ENCODE measurements at regions not wholly inside any gene's neighbourhood (a gene's known extent, or its start where the extent isn't known, plus 50 kb on each side); places are given as distances from the start of the nearest gene placed in this dataset.

- intact Hi-C loops (cut with micrococcal nuclease): no loop called here
- H3K79me2 ChIP-seq (ENCODE audit: low read length): no peaks in the 10 kb centered on the region
- DNase-seq: peak; percentile 96
- peaks cover 16% of the 10 kb centered on the region; the same call in 1 of the 2 replicates for H3K9me3 ChIP-seq (ENCODE audit: low read length)
- no TSS peak for BruUV-seq (replicated peaks)
- TF ChIP-seq EZH2 (IDR thresholded peaks at IDR 0.05; ENCODE audit: low read length, unreplicated experiment) (no peak), EZH2phosphoT487 (IDR thresholded peaks at IDR 0.05; ENCODE audit: borderline replicate concordance, low read length) (no peak), CTCF (conservative IDR thresholded peaks at IDR 0.05; ENCODE audit: low read depth, low read length) (no peak)
- H3F3A ChIP-seq (ENCODE audit: low read length, unreplicated experiment): peaks cover 5% of the 10 kb centered on the region
- H3K27ac ChIP-seq (ENCODE audit: low read length): peak overlapping the region; percentile 75
- H3K9me2 ChIP-seq (replicated peaks; ENCODE audit: low read length): no peaks in the 10 kb centered on the region
- peak; percentile 87 for ATAC-seq
- peaks cover 14% of the 10 kb centered on the region for H3K4me1 ChIP-seq (ENCODE audit: insufficient read depth, low read length)
- H3K36me3 ChIP-seq (ENCODE audit: low read depth, low read length): 0 out of 2 replicates have a peak, but pooled peaks cover 9% of the 10 kb centered on the region
- ChIA-PET CTCF (interaction anchor here (0.5 kb wide), 1 partner anchor 211 kb away, joined by 5 read pairs; no protein-coding TSS in a partner anchor), POLR2A (ENCODE audit: unreplicated experiment) (interaction anchor here (0.6 kb wide), 1 partner anchor 161 kb away, joined by 3 read pairs; no protein-coding TSS in a partner anchor)
- peaks cover 3% of the 10 kb centered on the region; the same call in 1 of the 2 replicates for H4K20me1 ChIP-seq (ENCODE audit: low read length)
- peak overlapping the region; percentile 45; the same call in 1 of the 2 replicates for H3K4me2 ChIP-seq (ENCODE audit: low read length)
- H3K27me3 ChIP-seq (ENCODE audit: low read length): no peaks in the 10 kb centered on the region
- no peak overlapping the region for H3K4me3 ChIP-seq (ENCODE audit: low read length)
- H2AFZ ChIP-seq (ENCODE audit: low read length): no peak overlapping the region
- no peak overlapping the region for H3K9ac ChIP-seq (ENCODE audit: low read length)
These were observed 524.2 kb upstream of the CHORDC1 start for GRCh38 chr11:90747057-90747456.

GRCh38 chr11:90744169-90744568 is 521.3 kb upstream of the CHORDC1 start:
- Histone ChIP-seq H3K27me3 (ENCODE audit: low read length) (no peaks in the 10 kb centered on the region), H3K9me2 (replicated peaks; ENCODE audit: low read length) (no peaks in the 10 kb centered on the region), H3K9me3 (ENCODE audit: low read length) (peaks cover 16% of the 10 kb centered on the region; the same call in 1 of the 2 replicates), H3K9ac (ENCODE audit: low read length) (no peak overlapping the region), H3K79me2 (ENCODE audit: low read length) (no peaks in the 10 kb centered on the region), H3K4me1 (ENCODE audit: insufficient read depth, low read length) (peaks cover 14% of the 10 kb centered on the region), H2AFZ (ENCODE audit: low read length) (no peak overlapping the region), H3K4me2 (ENCODE audit: low read length) (no peak overlapping the region), H3K27ac (ENCODE audit: low read length) (no peak overlapping the region), H4K20me1 (ENCODE audit: low read length) (peaks cover 3% of the 10 kb centered on the region; the same call in 1 of the 2 replicates), H3F3A (ENCODE audit: low read length, unreplicated experiment) (peaks cover 5% of the 10 kb centered on the region), H3K4me3 (ENCODE audit: low read length) (no peak overlapping the region), H3K36me3 (ENCODE audit: low read depth, low read length) (0 out of 2 replicates have a peak, but pooled peaks cover 9% of the 10 kb centered on the region)
- no TSS peak for BruUV-seq (replicated peaks)
- ChIA-PET POLR2A (ENCODE audit: unreplicated experiment) (no interaction called here), CTCF (no interaction called here)
- intact Hi-C loops (cut with micrococcal nuclease): no loop called here
- no peak for TF ChIP-seq CTCF (conservative IDR thresholded peaks at IDR 0.05; ENCODE audit: low read depth, low read length)
- DNase-seq (no peak), ATAC-seq (no peak)

GRCh38 chr11:90738799-90739198 is 516.0 kb upstream of the CHORDC1 start:
- no peak overlapping the region for H2AFZ ChIP-seq (ENCODE audit: low read length)
- DNase-seq: no peak
- H3K9me2 ChIP-seq (replicated peaks; ENCODE audit: low read length): no peaks in the 10 kb centered on the region
- H3K4me3 ChIP-seq (ENCODE audit: low read length): no peak overlapping the region
- H4K20me1 ChIP-seq (ENCODE audit: low read length): no peaks in the 10 kb centered on the region
- no peaks in the 10 kb centered on the region for H3K4me1 ChIP-seq (ENCODE audit: insufficient read depth, low read length)
- no peak overlapping the region for H3K9ac ChIP-seq (ENCODE audit: low read length)
- BruUV-seq (replicated peaks): no TSS peak
- ATAC-seq: no peak
- H3K79me2 ChIP-seq (ENCODE audit: low read length): no peaks in the 10 kb centered on the region
- H3K4me2 ChIP-seq (ENCODE audit: low read length): no peak overlapping the region
- H3K9me3 ChIP-seq (ENCODE audit: low read length): peaks cover 3% of the 10 kb centered on the region; the same call in 1 of the 2 replicates
- intact Hi-C loops (cut with micrococcal nuclease): no loop called here
- no peak for TF ChIP-seq EZH2phosphoT487 (IDR thresholded peaks at IDR 0.05; ENCODE audit: borderline replicate concordance, low read length)
- TF ChIP-seq EZH2 (IDR thresholded peaks at IDR 0.05; ENCODE audit: low read length, unreplicated experiment): no peak
- TF ChIP-seq CTCF (conservative IDR thresholded peaks at IDR 0.05; ENCODE audit: low read depth, low read length): no peak
- H3K27me3 ChIP-seq (ENCODE audit: low read length): no peaks in the 10 kb centered on the region
- ChIA-PET CTCF (no interaction called here), POLR2A (ENCODE audit: unreplicated experiment) (no interaction called here)
- no peak overlapping the region for H3K27ac ChIP-seq (ENCODE audit: low read length)
- no peaks in the 10 kb centered on the region for H3K36me3 ChIP-seq (ENCODE audit: low read depth, low read length)
- H3F3A ChIP-seq (ENCODE audit: low read length, unreplicated experiment): no peaks in the 10 kb centered on the region
